NB4 (cell line): ENCODE measurements at regions not wholly inside any gene's neighbourhood (a gene's known extent, or its start where the extent isn't known, plus 50 kb on each side); places are given as distances from the start of the nearest gene placed in this dataset.

ENCODE experiments used
- MYC ChIP-seq: IDR thresholded peaks from 2 replicates; pipeline ENCODE4 v1.6.1; 2011; ENCODE audit warnings: low read depth, low read length
- POLR2A ChIP-seq: IDR thresholded peaks from 2 replicates; pipeline ENCODE4 v1.6.1; 2011; ENCODE audit warnings: mild to moderate bottlenecking; ENCODE audit not compliant: insufficient read length; ENCODE audit errors: extremely low read depth
- TF ChIP-seq, protein P1 (sequence below): IDR thresholded peaks from one replicate; pipeline ENCODE4 v1.5.1; 2012; ENCODE audit warnings: low read depth, low read length
- TF ChIP-seq, protein P2 (sequence below): IDR thresholded peaks from 2 replicates; pipeline ENCODE4 v1.6.1; 2011; ENCODE audit warnings: low read depth, low read length

DNA sequence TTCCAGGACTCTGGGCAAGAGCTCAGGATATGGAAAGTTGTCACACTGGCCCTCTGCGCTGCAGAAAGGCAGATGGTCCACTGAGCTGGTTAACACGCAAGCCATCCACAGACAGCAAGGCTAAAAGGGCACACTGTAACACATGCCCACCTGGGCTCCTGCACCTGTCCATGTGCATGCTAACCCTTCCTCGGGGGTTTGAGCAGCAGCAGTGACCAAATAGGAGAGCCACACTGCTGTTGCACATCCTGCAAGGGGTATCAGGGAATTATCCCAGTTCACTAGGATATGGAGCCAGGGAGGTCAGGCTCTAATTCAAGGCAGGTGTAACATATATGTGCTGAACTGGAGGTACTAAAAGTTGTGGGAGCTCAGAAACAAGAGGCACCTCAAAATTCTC, 471.0 kb upstream of the CDH5 start:
- TF ChIP-seq, protein P1, sequence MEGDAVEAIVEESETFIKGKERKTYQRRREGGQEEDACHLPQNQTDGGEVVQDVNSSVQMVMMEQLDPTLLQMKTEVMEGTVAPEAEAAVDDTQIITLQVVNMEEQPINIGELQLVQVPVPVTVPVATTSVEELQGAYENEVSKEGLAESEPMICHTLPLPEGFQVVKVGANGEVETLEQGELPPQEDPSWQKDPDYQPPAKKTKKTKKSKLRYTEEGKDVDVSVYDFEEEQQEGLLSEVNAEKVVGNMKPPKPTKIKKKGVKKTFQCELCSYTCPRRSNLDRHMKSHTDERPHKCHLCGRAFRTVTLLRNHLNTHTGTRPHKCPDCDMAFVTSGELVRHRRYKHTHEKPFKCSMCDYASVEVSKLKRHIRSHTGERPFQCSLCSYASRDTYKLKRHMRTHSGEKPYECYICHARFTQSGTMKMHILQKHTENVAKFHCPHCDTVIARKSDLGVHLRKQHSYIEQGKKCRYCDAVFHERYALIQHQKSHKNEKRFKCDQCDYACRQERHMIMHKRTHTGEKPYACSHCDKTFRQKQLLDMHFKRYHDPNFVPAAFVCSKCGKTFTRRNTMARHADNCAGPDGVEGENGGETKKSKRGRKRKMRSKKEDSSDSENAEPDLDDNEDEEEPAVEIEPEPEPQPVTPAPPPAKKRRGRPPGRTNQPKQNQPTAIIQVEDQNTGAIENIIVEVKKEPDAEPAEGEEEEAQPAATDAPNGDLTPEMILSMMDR: no peak
- TF ChIP-seq, protein P2, sequence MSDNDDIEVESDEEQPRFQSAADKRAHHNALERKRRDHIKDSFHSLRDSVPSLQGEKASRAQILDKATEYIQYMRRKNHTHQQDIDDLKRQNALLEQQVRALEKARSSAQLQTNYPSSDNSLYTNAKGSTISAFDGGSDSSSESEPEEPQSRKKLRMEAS: no peak
- no peak for TF ChIP-seq POLR2A
- TF ChIP-seq MYC: no peak
